GM12878 (cell line): ENCODE measurements at regions not wholly inside any gene's neighbourhood (a gene's known extent, or its start where the extent isn't known, plus 50 kb on each side); places are given as distances from the start of the nearest gene placed in this dataset.
A peak's percentile ranks its signal among the peaks of the same experiment; 100 is the strongest.

Experiments
- ATAC-seq: fragments of 200-7000 bp; cut with Tn5 transposase; 3 replicates; pipeline ENCODE4 v1.9.1; 2020; ENCODE audit warnings: mild to moderate bottlenecking, moderate library complexity
- BruUV-seq: library from RNA; stranded (reverse); fragments of 400-500 nt; replicated peaks from 2 replicates; lab custom pipeline; 2021; lab: Mats Ljungman, UMichigan
- CTCF ChIA-PET: fragments of 300-600 bp; sonication (Branson Sonifier 250); formaldehyde crosslinking; extraction: SDS; loops from one replicate; lab custom pipeline; 2021; ENCODE audit warnings: inconsistent platforms; lab: Yijun Ruan, JAX
- POLR2A ChIA-PET: fragments of 350-600 bp; formaldehyde crosslinking; extraction: SDS; loops from one replicate; lab custom pipeline; 2021; ENCODE audit warnings: inconsistent platforms; lab: Charles Lee
- RAD21 ChIA-PET: fragments of 300-600 bp; sonication (Branson Sonifier 250); formaldehyde crosslinking; loops from one replicate; lab custom pipeline; 2023; ENCODE audit warnings: antibody characterized with exemption; ENCODE audit not compliant: unreplicated experiment; lab: Charles Lee
- SMC1A ChIA-PET: fragments of 300-600 bp; sonication (Branson Sonifier 250); formaldehyde crosslinking; loops from one replicate; lab custom pipeline; 2023; ENCODE audit not compliant: unreplicated experiment, uncharacterized antibody; lab: Charles Lee
- DNase-seq: peaks from one replicate; pipeline ENCODE4 v3.0.0-alpha.2; 2011; ENCODE audit warnings: low read depth, low spot score
- FAIRE-seq: peaks from 3 replicates; lab custom pipeline; 2011; peaks lifted over from hg19 to GRCh38; lab: Jason Lieb, UNC
- H2AFZ ChIP-seq: 2 replicates; pipeline ENCODE4 v1.6.0; 2011; ENCODE audit warnings: low read depth, low read length, control low read depth; ENCODE audit not compliant: control insufficient read depth
- H3K27ac ChIP-seq: 2 replicates; pipeline ENCODE4 v1.5.1; 2011; ENCODE audit warnings: control low read depth; ENCODE audit not compliant: control insufficient read depth, insufficient read depth
- H3K27me3 ChIP-seq, 2 experiments: replicated peaks in 1 of 2; 2 replicates each; pipeline versions ENCODE4 v1.6.0 to v1.6.1; 2011; ENCODE audit warnings: low read length in 1 of 2; ENCODE audit not compliant: control insufficient read depth in 2 of 2, insufficient read depth in 2 of 2
- H3K36me3 ChIP-seq, 2 experiments: 2 replicates each; pipeline ENCODE4 v1.5.1; 2011; ENCODE audit warnings: low read length in 1 of 2; ENCODE audit not compliant: control insufficient read depth in 2 of 2, insufficient read depth in 2 of 2
- H3K4me1 ChIP-seq: 2 replicates; pipeline ENCODE4 v1.6.1; 2011; ENCODE audit warnings: mild to moderate bottlenecking, low read length, moderate library complexity, mixed read lengths; ENCODE audit not compliant: control insufficient read depth, insufficient read depth
- H3K4me2 ChIP-seq: 2 replicates; pipeline ENCODE4 v1.6.0; 2011; ENCODE audit warnings: control low read depth; ENCODE audit not compliant: control insufficient read depth, insufficient read depth
- H3K4me3 ChIP-seq: fragments of 200-600 bp; sonication (generic); 2 replicates; pipeline ENCODE4 v1.5.1; 2016
- H3K79me2 ChIP-seq: 2 replicates; pipeline ENCODE4 v1.6.0; 2011; ENCODE audit warnings: low read length; ENCODE audit not compliant: control insufficient read depth, insufficient read depth
- H3K9ac ChIP-seq: 2 replicates; pipeline ENCODE4 v1.8.0; 2011; ENCODE audit warnings: low read length, control low read depth, mixed read lengths; ENCODE audit not compliant: control insufficient read depth, insufficient read depth
- H3K9me3 ChIP-seq: replicated peaks from 3 replicates; pipeline ENCODE4 v1.5.1; 2011; ENCODE audit warnings: mild to moderate bottlenecking, low read length; ENCODE audit not compliant: control insufficient read depth, insufficient read depth
- H4K20me1 ChIP-seq: 2 replicates; pipeline ENCODE4 v1.6.0; 2011; ENCODE audit not compliant: control insufficient read depth, insufficient read depth
- POLR2A ChIP-seq: IDR thresholded peaks from 2 replicates; pipeline ENCODE4 v1.6.1; 2011; ENCODE audit warnings: low read depth, mild to moderate bottlenecking, low read length
- POLR2AphosphoS2 ChIP-seq: IDR thresholded peaks from 2 replicates; pipeline ENCODE4 v1.6.1; 2011; ENCODE audit warnings: low read depth, mild to moderate bottlenecking, low read length, improper control_type of control experiment, moderate library complexity
- SPI1 ChIP-seq: IDR thresholded peaks from 2 replicates; pipeline ENCODE4 v1.6.1; 2011; ENCODE audit warnings: low read depth, mild to moderate bottlenecking, low read length, moderate library complexity, borderline replicate concordance; ENCODE audit not compliant: insufficient read depth
- SRF ChIP-seq, 2 experiments: IDR thresholded peaks; 2 replicates each; pipeline ENCODE4 v1.6.1; 2011; ENCODE audit warnings: low read depth in 2 of 2, low read length in 2 of 2, mild to moderate bottlenecking in 1 of 2, moderate library complexity in 1 of 2
- WGBS: methylation state at CpG from one replicate; pipeline ENCODE4 v1.1.6; 2016; ENCODE audit warnings: low lambda C conversion rate; ENCODE audit not compliant: insufficient replicate concordance, insufficient coverage; ENCODE audit errors: missing lambda C conversion rate; 5-methylcytosine and 5-hydroxymethylcytosine counted together
- in situ Hi-C: fragments of 300-500 bp; cut with MboI; formaldehyde crosslinking; loops from 9 replicates; pipeline ENCODE4 v1.14.3; 2018; ENCODE audit warnings: mixed read lengths
- intact Hi-C: fragments of 100-400 bp; cut with micrococcal nuclease; formaldehyde crosslinking; loops from one replicate; pipeline ENCODE4 v1.14.2; 2022; ENCODE audit not compliant: unreplicated experiment
- TF ChIP-seq, protein P1 (sequence below): IDR thresholded peaks from 2 replicates; pipeline ENCODE4 v1.6.1; 2012; ENCODE audit warnings: improper control_type of control experiment, low read depth, low read length; ENCODE audit not compliant: insufficient replicate concordance

DNA sequence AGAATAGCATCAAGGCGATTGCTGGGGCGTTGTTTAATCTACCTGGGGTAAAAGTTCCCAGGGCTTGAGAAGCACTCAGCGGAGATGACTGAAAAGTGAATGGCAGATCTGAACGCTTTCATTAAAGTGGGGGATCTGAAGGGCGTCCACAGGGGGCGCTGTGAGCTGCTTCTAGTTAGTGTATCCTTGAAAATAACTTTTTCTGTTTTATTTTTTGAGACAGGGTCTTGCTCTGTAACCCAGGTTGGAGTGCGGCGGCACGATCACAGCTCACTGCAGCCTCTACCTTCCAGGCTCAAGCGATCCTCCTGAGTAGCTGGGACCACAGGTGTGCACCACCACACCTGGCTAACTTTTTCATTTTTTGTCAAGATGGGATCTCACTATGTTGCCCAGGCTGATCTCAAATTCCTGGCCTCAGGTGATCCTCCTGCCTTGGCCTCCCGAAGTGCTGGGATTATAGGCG is 360.4 kb downstream of the SEC14L1 start (continued):
- TF ChIP-seq, protein P1, sequence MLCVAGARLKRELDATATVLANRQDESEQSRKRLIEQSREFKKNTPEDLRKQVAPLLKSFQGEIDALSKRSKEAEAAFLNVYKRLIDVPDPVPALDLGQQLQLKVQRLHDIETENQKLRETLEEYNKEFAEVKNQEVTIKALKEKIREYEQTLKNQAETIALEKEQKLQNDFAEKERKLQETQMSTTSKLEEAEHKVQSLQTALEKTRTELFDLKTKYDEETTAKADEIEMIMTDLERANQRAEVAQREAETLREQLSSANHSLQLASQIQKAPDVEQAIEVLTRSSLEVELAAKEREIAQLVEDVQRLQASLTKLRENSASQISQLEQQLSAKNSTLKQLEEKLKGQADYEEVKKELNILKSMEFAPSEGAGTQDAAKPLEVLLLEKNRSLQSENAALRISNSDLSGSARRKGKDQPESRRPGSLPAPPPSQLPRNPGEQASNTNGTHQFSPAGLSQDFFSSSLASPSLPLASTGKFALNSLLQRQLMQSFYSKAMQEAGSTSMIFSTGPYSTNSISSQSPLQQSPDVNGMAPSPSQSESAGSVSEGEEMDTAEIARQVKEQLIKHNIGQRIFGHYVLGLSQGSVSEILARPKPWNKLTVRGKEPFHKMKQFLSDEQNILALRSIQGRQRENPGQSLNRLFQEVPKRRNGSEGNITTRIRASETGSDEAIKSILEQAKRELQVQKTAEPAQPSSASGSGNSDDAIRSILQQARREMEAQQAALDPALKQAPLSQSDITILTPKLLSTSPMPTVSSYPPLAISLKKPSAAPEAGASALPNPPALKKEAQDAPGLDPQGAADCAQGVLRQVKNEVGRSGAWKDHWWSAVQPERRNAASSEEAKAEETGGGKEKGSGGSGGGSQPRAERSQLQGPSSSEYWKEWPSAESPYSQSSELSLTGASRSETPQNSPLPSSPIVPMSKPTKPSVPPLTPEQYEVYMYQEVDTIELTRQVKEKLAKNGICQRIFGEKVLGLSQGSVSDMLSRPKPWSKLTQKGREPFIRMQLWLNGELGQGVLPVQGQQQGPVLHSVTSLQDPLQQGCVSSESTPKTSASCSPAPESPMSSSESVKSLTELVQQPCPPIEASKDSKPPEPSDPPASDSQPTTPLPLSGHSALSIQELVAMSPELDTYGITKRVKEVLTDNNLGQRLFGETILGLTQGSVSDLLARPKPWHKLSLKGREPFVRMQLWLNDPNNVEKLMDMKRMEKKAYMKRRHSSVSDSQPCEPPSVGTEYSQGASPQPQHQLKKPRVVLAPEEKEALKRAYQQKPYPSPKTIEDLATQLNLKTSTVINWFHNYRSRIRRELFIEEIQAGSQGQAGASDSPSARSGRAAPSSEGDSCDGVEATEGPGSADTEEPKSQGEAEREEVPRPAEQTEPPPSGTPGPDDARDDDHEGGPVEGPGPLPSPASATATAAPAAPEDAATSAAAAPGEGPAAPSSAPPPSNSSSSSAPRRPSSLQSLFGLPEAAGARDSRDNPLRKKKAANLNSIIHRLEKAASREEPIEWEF, result no peak
- TF ChIP-seq SRF (IDR thresholded peaks at IDR 0.05; ENCODE audit: low read depth in 2 of 2, low read length in 2 of 2), result no peak

DNA sequence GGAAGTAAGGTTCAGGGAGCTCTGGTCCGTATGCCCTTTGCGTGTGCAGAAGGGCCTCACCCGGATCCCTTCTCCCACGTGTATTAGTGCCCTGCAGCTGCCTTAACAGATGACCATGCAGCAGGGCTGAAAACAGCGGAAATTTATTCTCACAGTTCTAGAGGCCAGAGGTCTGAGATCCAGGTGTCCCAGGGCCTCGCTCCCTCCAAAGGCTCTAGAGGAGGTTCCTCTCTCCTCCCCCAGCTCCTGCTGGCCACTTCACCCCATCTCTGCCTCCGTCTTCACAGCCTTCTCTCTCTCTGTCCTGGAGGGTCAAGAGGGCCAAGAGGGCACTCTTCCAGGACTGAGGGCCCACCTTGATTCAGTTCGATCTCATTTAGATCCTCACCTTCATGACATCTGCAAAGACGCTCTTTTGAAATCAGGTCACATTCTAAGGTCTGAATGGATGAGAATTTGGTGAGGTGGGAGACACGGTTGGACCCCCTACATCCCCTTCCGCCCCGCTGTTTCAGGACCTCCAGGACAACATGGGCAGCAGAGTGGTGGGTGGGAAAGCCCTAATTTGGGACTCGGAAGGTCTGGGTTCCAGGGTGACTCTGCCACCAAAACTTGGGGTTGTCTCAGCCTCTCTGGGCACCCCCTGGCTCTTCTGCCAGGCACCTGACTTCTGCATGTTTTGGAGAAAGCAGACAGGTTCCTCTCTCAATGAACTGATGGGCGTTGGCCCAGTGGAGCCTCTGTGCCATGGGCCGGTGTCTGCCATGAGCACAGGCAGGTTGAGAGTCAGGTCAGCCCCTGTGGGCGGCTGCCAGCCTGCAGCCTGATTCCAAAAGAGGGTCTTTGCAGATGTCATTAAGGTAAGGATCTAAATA is 361.2 kb downstream of the SEC14L1 start:
- H3K9me3 ChIP-seq, result no peaks in the 10 kb centered on the region
- in situ Hi-C loops, result no loop called here
- H3K27ac ChIP-seq, result no peak overlapping the region
- no peak for DNase-seq
- H3K4me3 ChIP-seq, result no peak overlapping the region
- ChIA-PET CTCF (interaction anchor here (0.6 to 1.6 kb wide), 13 partner anchors 13 to 515 kb away, joined by 3 to 5 read pairs (median 3); no protein-coding TSS in a partner anchor), POLR2A (no interaction called here), SMC1A (interaction anchor here (1.3 kb wide), 1 partner anchor 72 kb away, joined by 5 read pairs; no protein-coding TSS in a partner anchor), RAD21 (no interaction called here)
- ATAC-seq, result no peak
- H2AFZ ChIP-seq, result no peak overlapping the region
- FAIRE-seq, result no peak
- BruUV-seq, result no TSS peak
- H3K4me2 ChIP-seq, result no peak overlapping the region
- H3K4me1 ChIP-seq, result no peaks in the 10 kb centered on the region
- WGBS, result 83% methylated on average over 16 of the region's 16 CpGs
- no peak overlapping the region for H3K9ac ChIP-seq
- peak; percentile 21; the same call in 1 of the 2 replicates for TF ChIP-seq POLR2A
- no peak for TF ChIP-seq SPI1
- TF ChIP-seq POLR2AphosphoS2, result 0 out of 2 replicates have a peak, but pooled peaks have one; percentile 41
- H3K36me3 ChIP-seq, result peaks cover 7 to 20% of the 10 kb centered on the region in 2 experiments
- H3K27me3 ChIP-seq, result no peaks in the 10 kb centered on the region
- no peaks in the 10 kb centered on the region for H4K20me1 ChIP-seq
- no peaks in the 10 kb centered on the region for H3K79me2 ChIP-seq
- intact Hi-C loops, result no loop called here
